NB4 (cell line): ENCODE measurements at regions not wholly inside any gene's neighbourhood (a gene's known extent, or its start where the extent isn't known, plus 50 kb on each side); places are given as distances from the start of the nearest gene placed in this dataset.

Source experiments
- DNase-seq: peaks from one replicate; pipeline ENCODE4 v3.0.0; 2010; ENCODE audit warnings: low read depth
- H3K4me3 ChIP-seq: one replicate; pipeline ENCODE4 v1.5.1; 2011; ENCODE audit warnings: mild to moderate bottlenecking, low read depth, low read length, moderate library complexity
- CTCF ChIP-seq: IDR thresholded peaks from one replicate; pipeline ENCODE4 v1.5.1; 2012; ENCODE audit warnings: low read depth, low read length
- MYC ChIP-seq: IDR thresholded peaks from 2 replicates; pipeline ENCODE4 v1.6.1; 2011; ENCODE audit warnings: low read depth, low read length
- POLR2A ChIP-seq: IDR thresholded peaks from 2 replicates; pipeline ENCODE4 v1.6.1; 2011; ENCODE audit warnings: mild to moderate bottlenecking; ENCODE audit not compliant: insufficient read length; ENCODE audit errors: extremely low read depth
- TF ChIP-seq, protein P1 (sequence below): IDR thresholded peaks from 2 replicates; pipeline ENCODE4 v1.6.1; 2011; ENCODE audit warnings: low read depth, low read length

GRCh38 chr13:100899720-100900316 is 225.2 kb upstream of the TMTC4 start:
- no peak overlapping the region for H3K4me3 ChIP-seq
- TF ChIP-seq CTCF (no peak), POLR2A (no peak), MYC (no peak)
- TF ChIP-seq, protein P1, sequence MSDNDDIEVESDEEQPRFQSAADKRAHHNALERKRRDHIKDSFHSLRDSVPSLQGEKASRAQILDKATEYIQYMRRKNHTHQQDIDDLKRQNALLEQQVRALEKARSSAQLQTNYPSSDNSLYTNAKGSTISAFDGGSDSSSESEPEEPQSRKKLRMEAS = no peak
- no peak for DNase-seq

GRCh38 chr13:100898431-100898830 is 223.8 kb upstream of the TMTC4 start:
- no peak overlapping the region for H3K4me3 ChIP-seq
- no peak for DNase-seq
- no peak for TF ChIP-seq MYC
- no peak for TF ChIP-seq POLR2A
- TF ChIP-seq, protein P1 = no peak

GRCh38 chr13:100895651-100896050 is 221.1 kb upstream of the TMTC4 start:
- no peak for DNase-seq
- TF ChIP-seq CTCF (no peak), POLR2A (no peak), MYC (no peak)
- TF ChIP-seq, protein P1 = no peak
- H3K4me3 ChIP-seq = no peak overlapping the region

- no peak for DNase-seq
- no peak for TF ChIP-seq CTCF
- no peak for TF ChIP-seq MYC
- TF ChIP-seq, protein P1 = no peak
- no peak for TF ChIP-seq POLR2A
- no peak overlapping the region for H3K4me3 ChIP-seq
These were observed 218.4 kb upstream of the TMTC4 start for GRCh38 chr13:100892981-100893380.

- no peak overlapping the region for H3K4me3 ChIP-seq
- DNase-seq = no peak
- TF ChIP-seq POLR2A (no peak), MYC (no peak), CTCF (no peak)
- TF ChIP-seq, protein P1 = no peak
These were observed 216.1 kb upstream of the TMTC4 start for GRCh38 chr13:100890645-100891044.

DNA sequence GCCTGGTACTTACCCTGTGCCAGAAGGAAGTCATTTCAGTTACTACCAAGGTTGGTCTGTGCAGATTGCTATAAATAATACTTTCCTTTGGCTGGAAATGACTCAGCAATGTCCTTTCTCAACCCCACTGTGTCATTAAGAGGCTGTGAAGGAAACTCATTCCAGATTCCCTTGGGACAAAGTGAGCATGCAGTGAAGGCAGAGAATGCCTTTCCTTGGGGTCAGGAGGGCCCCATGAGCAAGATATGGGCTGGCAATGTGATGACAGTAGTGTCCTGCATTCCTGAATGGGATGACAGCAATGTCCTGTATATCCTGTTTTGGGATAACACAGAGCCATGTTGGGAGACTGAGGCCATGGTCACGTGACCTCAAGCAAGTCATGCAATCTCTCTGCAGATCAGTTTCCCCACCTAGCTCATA is 213.1 kb upstream of the TMTC4 start:
- TF ChIP-seq, protein P1 = no peak
- TF ChIP-seq POLR2A = no peak
- no peak for TF ChIP-seq CTCF
- no peak for TF ChIP-seq MYC
- DNase-seq = peak; percentile 56
- no peak overlapping the region for H3K4me3 ChIP-seq
